SKM-1 treated with dmso at 0.1 percent for 144 hours (cell line): ENCODE measurements at regions not wholly inside any gene's neighbourhood (a gene's known extent, or its start where the extent isn't known, plus 50 kb on each side); places are given as distances from the start of the nearest gene placed in this dataset.
"Not testable (repeated sequence)": the region's sequence is repeated elsewhere in the genome, so short reads cannot be mapped to it uniquely, and the experiment has no call there.

Source experiments
- DNase-seq: peaks from one replicate; lab custom pipeline; 2025; ENCODE audit not compliant: unreplicated experiment; lab: John Stamatoyannopoulos, UW

- no peak for DNase-seq
Observed at GRCh38 chr15:87549296-87549695, 707.2 kb downstream of the NTRK3 start.

GRCh38 chr15:87548590-87548989, 707.9 kb downstream of the NTRK3 start:
- DNase-seq = not testable (repeated sequence)

GRCh38 chr15:87547470-87548181, 708.9 kb downstream of the NTRK3 start:
- no peak for DNase-seq

- DNase-seq = no peak
Observed at GRCh38 chr15:87538327-87538834, 718.2 kb downstream of the NTRK3 start.

- no peak for DNase-seq
Observed at GRCh38 chr15:87537295-87537694, 719.2 kb downstream of the NTRK3 start.

- DNase-seq = not testable (repeated sequence)
Observed at GRCh38 chr15:87533637-87534036, 722.9 kb downstream of the NTRK3 start.

- no peak for DNase-seq
Observed at GRCh38 chr15:87528873-87529272, 727.7 kb downstream of the NTRK3 start.

- no peak for DNase-seq
Observed at GRCh38 chr15:87527875-87528274, 728.7 kb downstream of the NTRK3 start.

GRCh38 chr15:87527416-87527815, 729.1 kb downstream of the NTRK3 start:
- no peak for DNase-seq

- no peak for DNase-seq
Observed at GRCh38 chr15:87523516-87523915, 733.0 kb downstream of the NTRK3 start.

GRCh38 chr15:87522997-87523396, 733.5 kb downstream of the NTRK3 start:
- no peak for DNase-seq

GRCh38 chr15:87518957-87519356, 737.6 kb downstream of the NTRK3 start:
- no peak for DNase-seq

GRCh38 chr15:87508086-87508485, 748.5 kb downstream of the NTRK3 start:
- DNase-seq = no peak

- DNase-seq = no peak
Observed at GRCh38 chr15:87502173-87502572, 754.4 kb downstream of the NTRK3 start.

- no peak for DNase-seq
Observed at GRCh38 chr15:87500240-87500639, 756.3 kb downstream of the NTRK3 start.

- no peak for DNase-seq
Observed at GRCh38 chr15:87498560-87498959, 758.0 kb downstream of the NTRK3 start.

GRCh38 chr15:87496795-87497194, 759.7 kb downstream of the NTRK3 start:
- no peak for DNase-seq

GRCh38 chr15:87496109-87496508, 760.4 kb downstream of the NTRK3 start:
- DNase-seq = no peak

GRCh38 chr15:87493803-87494202, 762.7 kb downstream of the NTRK3 start:
- DNase-seq = no peak

- no peak for DNase-seq
Observed at GRCh38 chr15:87492321-87492720, 764.2 kb downstream of the NTRK3 start.

- no peak for DNase-seq
Observed at GRCh38 chr15:87490666-87491065, 765.9 kb downstream of the NTRK3 start.

GRCh38 chr15:87489902-87490665, 766.5 kb downstream of the NTRK3 start:
- no peak for DNase-seq
